ENCODE measurements at regions not wholly inside any gene's neighbourhood (a gene's known extent, or its start where the extent isn't known, plus 50 kb on each side); places are given as distances from the start of the nearest gene placed in this dataset.
"Not testable (repeated sequence)": the region's sequence is repeated elsewhere in the genome, so short reads cannot be mapped to it uniquely, and the experiment has no call there.

DNA sequence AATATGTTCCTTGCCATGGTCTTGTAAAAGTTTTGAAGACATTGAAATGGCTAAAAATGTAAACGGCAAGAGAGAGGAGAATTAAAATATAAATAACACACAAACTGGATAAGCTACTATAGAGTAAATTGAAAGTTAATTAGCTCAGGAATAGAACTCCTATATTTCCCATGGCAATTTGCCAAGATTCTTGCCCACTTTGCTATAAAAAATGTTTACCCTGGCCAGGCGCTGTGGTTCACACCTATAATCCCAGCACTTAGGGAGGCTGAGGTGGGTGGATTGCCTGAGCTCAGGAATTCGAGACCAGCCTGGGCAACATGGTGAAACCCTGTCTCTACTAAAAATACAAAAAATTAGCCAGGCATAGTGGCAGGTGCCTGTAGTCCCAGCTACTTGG lies 138.6 kb downstream of the S1PR1 start:
- TF ChIP-seq POLR2AphosphoS5, POLR2A (IDR thresholded peaks at IDR 0.05): not testable (repeated sequence)
- TF ChIP-seq, protein P1, sequence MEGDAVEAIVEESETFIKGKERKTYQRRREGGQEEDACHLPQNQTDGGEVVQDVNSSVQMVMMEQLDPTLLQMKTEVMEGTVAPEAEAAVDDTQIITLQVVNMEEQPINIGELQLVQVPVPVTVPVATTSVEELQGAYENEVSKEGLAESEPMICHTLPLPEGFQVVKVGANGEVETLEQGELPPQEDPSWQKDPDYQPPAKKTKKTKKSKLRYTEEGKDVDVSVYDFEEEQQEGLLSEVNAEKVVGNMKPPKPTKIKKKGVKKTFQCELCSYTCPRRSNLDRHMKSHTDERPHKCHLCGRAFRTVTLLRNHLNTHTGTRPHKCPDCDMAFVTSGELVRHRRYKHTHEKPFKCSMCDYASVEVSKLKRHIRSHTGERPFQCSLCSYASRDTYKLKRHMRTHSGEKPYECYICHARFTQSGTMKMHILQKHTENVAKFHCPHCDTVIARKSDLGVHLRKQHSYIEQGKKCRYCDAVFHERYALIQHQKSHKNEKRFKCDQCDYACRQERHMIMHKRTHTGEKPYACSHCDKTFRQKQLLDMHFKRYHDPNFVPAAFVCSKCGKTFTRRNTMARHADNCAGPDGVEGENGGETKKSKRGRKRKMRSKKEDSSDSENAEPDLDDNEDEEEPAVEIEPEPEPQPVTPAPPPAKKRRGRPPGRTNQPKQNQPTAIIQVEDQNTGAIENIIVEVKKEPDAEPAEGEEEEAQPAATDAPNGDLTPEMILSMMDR (IDR thresholded peaks at IDR 0.05), result not testable (repeated sequence)
